ENCODE measurements at regions not wholly inside any gene's neighbourhood (a gene's known extent, or its start where the extent isn't known, plus 50 kb on each side); places are given as distances from the start of the nearest gene placed in this dataset.

GRCh38 chr2:196434217-196434616 lies 205.3 kb upstream of the CCDC150 start:
- Mint-ChIP-seq H3K9me3 (no peaks in the 10 kb centered on the region), H3K4me1 (no peaks in the 10 kb centered on the region), H3K4me3 (no peak overlapping the region), H3K27ac (no peak overlapping the region), H3K27me3 (ENCODE audit: low read depth in 3 of 3) (peaks cover 0 to 5% (median 2%) of the 10 kb centered on the region in 3 donors), H3K36me3 (no peaks in the 10 kb centered on the region)
- no peak for DNase-seq
- Histone ChIP-seq H3K79me2 (ENCODE audit: insufficient read depth, low read length) (no peaks in the 10 kb centered on the region), H4K20me1 (ENCODE audit: insufficient read depth, low read length) (no peaks in the 10 kb centered on the region), H3K9ac (ENCODE audit: insufficient read depth, low read length, poor library complexity, severe bottlenecking) (no peak overlapping the region), H3K4me2 (replicated peaks; ENCODE audit: extremely low read depth, low read length, poor library complexity, severe bottlenecking) (no peak overlapping the region), H3K9me3 (replicated peaks in 1 of 2; ENCODE audit: control insufficient read depth in 1 of 2, insufficient read depth in 1 of 2, low read length in 2 of 2) (no peaks in the 10 kb centered on the region), H2AFZ (ENCODE audit: insufficient read depth, low read depth, low read length, poor library complexity, severe bottlenecking) (no peak overlapping the region), H3K36me3 (replicated peaks in 1 of 2; ENCODE audit: control insufficient read depth in 1 of 2, insufficient read depth in 2 of 2, low read length in 2 of 2) (no peaks in the 10 kb centered on the region), H3K27ac (ENCODE audit: low read depth in 1 of 2, low read length in 2 of 2) (no peak overlapping the region), H3K4me1 (ENCODE audit: control insufficient read depth in 1 of 2, insufficient read depth in 2 of 2, low read length in 2 of 2) (no peaks in the 10 kb centered on the region), H3K4me3 (replicated peaks in 1 of 3; ENCODE audit: low read depth in 2 of 3, low read length in 3 of 3) (no peak overlapping the region), H3K27me3 (ENCODE audit: control insufficient read depth in 2 of 2, insufficient read depth in 2 of 2, low read length in 2 of 2) (no peaks in the 10 kb centered on the region)
- TF ChIP-seq CTCF (IDR thresholded peaks at IDR 0.05), result no peak
- intact Hi-C loops (cut with micrococcal nuclease), result no loop called here
- WGBS (ENCODE audit: insufficient coverage), result 97% methylated on average over 4 of the region's 5 CpGs

- DNase-seq, result no peak
- no peaks in the 10 kb centered on the region for H3K4me1 Mint-ChIP-seq
- no peak overlapping the region for H3K4me3 ChIP-seq (replicated peaks in 1 of 3; ENCODE audit: low read depth in 2 of 3, low read length in 3 of 3)
Measured at GRCh38 chr2:196435189-196435588, 204.3 kb upstream of the CCDC150 start.

More at GRCh38 chr2:196435189-196435588, 204.3 kb upstream of the CCDC150 start:
- no peak overlapping the region for H3K27ac Mint-ChIP-seq
- no peaks in the 10 kb centered on the region for H3K79me2 ChIP-seq (ENCODE audit: insufficient read depth, low read length)
- no peak for TF ChIP-seq CTCF (IDR thresholded peaks at IDR 0.05)
- no peak overlapping the region for H3K4me2 ChIP-seq (replicated peaks; ENCODE audit: extremely low read depth, low read length, poor library complexity, severe bottlenecking)
- no peak overlapping the region for H3K9ac ChIP-seq (ENCODE audit: insufficient read depth, low read length, poor library complexity, severe bottlenecking)
- H4K20me1 ChIP-seq (ENCODE audit: insufficient read depth, low read length), result no peaks in the 10 kb centered on the region
- no peak overlapping the region for H3K4me3 Mint-ChIP-seq
- H3K27me3 ChIP-seq (ENCODE audit: control insufficient read depth in 2 of 2, insufficient read depth in 2 of 2, low read length in 2 of 2), result no peaks in the 10 kb centered on the region
- peaks cover 3 to 6% (median 5%) of the 10 kb centered on the region in 3 donors for H3K27me3 Mint-ChIP-seq (ENCODE audit: low read depth in 3 of 3)
- H3K4me1 ChIP-seq (ENCODE audit: control insufficient read depth in 1 of 2, insufficient read depth in 2 of 2, low read length in 2 of 2), result no peaks in the 10 kb centered on the region
- no peaks in the 10 kb centered on the region for H3K36me3 ChIP-seq (replicated peaks in 1 of 2; ENCODE audit: control insufficient read depth in 1 of 2, insufficient read depth in 2 of 2, low read length in 2 of 2)
- no peak overlapping the region for H2AFZ ChIP-seq (ENCODE audit: insufficient read depth, low read depth, low read length, poor library complexity, severe bottlenecking)
- no peaks in the 10 kb centered on the region for H3K9me3 ChIP-seq (replicated peaks in 1 of 2; ENCODE audit: control insufficient read depth in 1 of 2, insufficient read depth in 1 of 2, low read length in 2 of 2)
- no peaks in the 10 kb centered on the region for H3K9me3 Mint-ChIP-seq
- no peaks in the 10 kb centered on the region for H3K36me3 Mint-ChIP-seq
- H3K27ac ChIP-seq (ENCODE audit: low read depth in 1 of 2, low read length in 2 of 2), result no peak overlapping the region
- intact Hi-C loops (cut with micrococcal nuclease), result no loop called here

All from CD14-positive monocyte (primary cell).